Hippocampal formation (tissue), 2 donors: ENCODE measurements at regions not wholly inside any gene's neighbourhood (a gene's known extent, or its start where the extent isn't known, plus 50 kb on each side); places are given as distances from the start of the nearest gene placed in this dataset.

ENCODE experiments used
- DNase-seq, 2 donors: peaks; one replicate each; lab custom pipeline; 2025; lab: John Stamatoyannopoulos, UW

DNA sequence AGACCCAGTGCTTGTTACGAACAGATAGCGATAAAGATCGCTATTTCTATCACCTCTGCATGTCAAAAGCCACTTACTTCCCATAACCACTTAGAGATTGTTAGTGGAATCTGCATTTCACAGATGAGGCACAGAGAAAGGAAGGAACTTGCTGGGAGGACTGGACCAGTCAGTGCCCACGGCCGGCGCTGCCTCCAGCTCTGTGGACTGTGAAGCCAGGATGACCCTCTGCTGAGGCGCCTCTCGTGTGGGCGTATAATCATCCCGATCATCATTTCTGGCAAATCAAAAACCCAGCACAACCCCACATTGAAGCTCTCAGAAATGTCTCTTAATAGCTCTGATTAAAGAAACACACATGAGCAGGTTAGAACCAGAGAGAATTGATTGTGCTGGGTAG, 61.5 kb upstream of the ADRA2C start:
- DNase-seq = no peak

DNA sequence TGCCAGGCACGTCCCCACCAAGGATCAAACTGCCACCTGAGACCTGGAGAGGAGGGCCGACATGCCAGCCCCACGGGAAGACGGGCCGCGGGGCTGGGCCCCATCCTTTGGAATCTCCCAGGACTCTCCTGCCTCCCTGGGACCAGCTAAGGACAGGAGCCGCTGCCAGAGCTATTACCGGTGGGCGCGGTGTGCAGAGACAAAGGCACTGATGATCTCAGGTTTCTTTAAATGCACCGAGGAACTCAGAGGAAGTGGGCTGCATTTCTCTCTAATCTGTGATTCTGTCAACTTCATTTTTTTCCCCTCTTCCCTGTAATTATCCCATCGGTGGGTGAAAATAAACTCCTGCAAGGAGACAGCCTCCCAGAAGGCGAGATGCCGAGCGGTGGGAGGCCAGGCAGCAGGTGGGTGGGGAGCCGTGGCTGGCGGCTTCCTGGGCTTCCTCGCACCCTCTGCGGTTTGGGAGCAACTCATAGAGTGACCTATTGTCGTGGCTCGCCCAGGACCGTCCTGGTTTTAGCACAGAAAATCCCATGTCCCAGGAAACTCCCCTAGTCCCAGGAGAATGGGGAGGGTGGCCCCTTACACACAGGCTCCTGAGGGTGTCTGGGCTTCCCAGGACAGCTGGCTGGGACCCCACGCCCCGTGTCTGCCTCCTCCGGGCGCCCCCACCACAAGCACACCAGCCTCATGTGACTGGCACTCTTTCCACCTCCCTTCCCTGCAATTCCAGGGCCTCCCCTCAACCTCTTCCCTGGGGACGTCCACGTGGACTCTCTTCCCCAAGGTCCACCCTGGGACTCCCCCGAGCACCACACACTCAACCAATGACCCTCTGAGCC, 62.3 kb upstream of the ADRA2C start:
- DNase-seq = no peak

DNA sequence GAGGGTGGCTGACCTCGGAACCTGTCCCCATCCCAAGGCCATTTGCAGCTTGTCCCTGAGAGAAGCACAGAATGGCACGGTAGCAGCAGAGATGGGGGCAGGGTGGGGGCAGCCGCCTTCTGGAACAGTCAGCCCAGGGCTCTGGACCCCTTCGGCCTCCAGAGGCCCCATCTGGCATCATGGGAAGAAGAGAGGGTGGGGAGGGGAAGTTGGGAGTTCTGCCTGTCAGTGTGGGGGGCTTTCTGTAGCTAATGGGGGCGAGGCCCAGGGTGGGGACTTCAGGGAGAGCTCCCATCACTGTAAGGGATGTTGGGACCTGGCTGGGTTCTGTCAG, 62.9 kb upstream of the ADRA2C start:
- no peak for DNase-seq

DNA sequence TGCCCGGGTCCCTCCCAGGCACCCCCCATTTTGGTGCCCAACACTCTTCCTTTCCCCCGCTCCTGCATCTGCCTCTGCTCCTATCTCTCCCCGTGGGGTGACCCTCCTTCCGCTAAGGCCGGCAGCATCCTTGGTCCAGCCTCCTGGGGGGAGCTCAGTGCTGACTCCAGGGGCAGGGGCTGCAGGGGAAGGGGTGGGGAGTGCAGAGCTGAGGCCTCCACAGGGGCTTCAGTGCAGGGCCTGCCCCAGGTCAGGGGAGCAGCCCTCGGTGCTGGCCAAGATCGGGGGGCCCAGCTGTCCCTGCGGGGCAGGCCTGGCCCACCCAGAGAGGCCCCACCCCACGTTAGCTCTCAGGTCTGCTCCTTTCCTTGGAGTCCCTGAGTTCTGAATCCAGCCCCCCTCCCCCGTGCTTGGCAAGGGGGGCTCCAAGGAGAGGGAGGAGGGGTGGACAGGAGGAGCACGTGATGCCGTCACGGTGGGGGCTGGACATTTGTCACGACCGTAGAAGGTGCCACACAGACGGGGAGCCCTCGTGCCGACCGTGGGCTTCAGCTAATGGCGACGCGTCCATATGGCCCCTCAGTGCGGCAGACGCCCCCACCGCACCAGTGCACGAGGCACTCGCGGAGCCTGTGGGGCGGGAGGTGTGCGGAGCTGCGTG, 63.5 kb upstream of the ADRA2C start:
- no peak for DNase-seq

DNA sequence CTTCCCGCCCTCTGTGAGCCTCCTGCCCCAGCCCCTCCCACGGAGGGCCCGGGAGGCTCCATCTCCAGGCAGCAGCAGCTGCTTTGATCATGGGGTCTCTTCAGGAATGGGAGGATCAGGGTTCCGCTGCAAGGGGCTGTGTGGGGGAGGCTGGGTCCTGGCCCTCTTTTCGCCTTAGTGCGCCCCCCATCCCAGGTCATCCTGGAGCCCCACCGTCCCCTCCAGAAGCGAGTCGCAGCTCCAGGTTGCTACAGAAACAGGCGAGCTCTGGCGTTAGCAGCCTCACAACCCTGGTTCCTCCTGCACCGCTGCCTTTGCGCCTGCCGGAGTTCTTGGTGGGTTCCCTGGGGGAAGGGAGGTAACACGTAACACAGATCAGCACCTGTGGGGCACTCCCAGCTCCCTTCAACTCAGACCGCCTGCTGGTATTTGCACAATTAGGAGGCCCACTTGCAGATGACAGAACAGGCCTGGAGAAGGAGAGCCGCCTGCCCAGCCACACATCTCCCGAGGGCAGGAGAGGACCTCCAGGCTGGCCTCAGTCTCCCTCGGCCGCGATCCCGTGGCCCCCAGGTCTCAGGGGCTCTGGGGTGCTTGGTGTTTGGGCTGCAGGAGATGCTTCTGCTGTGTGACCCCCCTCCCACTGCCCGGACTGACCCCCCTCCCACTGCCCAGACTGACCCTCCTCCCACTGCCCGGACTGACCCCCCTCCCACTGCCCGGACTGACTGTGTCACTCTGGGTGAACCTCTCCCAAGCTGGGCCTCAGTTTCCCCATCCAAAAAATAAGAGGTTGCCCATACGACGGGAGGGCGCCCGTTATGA, 64.2 kb upstream of the ADRA2C start:
- no peak for DNase-seq

DNA sequence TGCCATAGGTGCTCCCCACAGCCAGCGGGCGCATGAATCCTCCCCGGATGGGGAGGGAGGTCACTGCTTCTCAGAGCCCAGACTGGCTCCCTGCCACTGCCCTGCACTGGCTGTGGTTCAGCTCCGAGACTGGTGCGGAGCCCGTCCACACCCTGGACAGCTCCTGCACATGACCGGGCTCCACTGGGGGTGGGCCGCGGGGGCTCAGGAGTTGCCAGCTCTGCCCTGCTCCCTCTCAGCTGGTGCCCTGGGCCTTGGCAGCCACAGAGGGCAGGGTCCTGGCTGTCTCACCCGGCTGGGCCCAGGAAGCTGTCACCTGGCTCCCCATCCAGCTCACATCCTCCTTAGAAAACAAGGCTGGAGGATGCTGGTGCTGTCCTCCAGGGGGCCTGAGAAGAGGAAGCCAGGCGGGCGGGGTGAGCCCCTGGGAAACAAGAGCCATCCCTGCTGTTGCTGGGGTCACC, 64.9 kb upstream of the ADRA2C start:
- DNase-seq = no peak

DNA sequence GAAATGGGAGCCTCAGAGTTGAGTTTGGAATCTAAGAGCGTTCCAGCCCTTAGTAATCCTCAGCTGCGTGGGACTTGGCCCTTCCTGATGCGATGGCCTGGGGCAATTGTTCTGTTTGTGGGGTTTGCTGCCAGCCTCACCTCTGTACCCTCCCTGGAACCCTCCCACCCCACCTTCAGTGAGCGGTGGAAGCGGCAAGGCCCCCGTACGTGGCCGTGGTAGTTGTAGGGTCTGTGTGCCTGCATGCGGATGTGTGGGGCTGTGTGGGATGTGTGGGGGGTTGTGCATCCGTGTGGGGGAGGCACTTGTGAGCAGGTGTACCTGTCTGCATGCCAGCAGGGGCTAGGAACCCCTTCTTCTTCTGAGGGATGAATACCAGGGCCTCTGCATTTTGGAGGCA, 65.4 kb upstream of the ADRA2C start:
- no peak for DNase-seq

DNA sequence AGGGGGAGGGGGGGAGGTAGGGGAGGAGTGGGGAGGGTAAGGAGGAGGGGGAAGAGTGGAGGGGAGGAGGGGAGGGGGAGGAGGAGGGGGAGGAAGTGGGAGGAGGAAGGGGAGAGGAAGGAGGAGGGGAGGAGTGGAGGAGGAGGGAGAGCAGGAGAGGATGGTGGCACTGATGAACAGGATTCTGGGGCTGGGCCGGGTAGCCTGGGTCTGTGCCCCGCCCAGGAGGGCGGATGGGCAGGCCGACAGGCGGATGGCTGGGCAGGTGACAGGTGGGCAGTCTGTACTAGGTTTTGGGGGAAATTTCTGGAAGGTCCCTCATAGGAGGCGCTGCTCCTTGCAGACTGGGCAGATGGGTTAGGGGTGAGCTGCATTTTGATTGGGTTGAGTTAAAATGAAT, 66.0 kb upstream of the ADRA2C start:
- no peak for DNase-seq

DNA sequence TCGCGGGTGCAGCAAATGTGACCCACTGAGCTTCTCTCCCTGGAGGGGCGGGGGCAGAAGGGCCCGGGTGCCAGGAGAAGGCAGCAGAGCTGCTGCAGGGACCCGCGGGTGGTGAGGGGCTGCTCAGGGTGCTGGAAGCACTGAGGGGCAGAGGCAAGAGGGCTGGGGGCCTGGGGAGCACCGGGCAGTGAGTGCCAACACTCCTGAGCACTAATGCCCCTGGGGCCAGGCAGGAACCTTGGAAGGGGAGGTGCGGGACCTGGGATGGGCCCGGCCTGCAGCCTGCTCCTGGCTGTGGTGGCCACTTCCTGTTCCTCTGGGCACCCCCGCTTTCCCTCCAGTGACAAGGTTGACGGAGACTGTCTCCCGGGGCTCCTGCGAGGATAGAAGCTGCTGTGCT, 66.5 kb upstream of the ADRA2C start:
- no peak for DNase-seq

DNA sequence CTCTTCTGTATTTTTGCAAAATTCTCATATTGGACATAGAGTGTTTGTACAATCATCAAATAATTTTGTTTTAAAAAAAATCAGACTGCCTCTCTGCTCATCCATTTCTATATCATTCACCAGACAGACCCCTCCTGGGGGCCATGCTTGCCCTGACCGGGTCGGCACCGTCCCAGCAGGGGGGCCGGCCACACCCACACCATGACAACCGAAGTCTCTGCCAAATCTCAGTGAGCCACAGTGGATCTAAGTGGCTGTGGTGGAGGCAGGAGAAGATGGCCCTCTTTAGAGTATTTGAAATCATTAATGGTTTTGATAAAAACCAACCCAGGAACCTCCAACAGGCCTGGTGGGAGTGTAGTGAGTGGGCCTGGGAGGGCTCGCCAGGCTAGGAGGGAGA, 66.9 kb upstream of the ADRA2C start:
- no peak for DNase-seq

DNA sequence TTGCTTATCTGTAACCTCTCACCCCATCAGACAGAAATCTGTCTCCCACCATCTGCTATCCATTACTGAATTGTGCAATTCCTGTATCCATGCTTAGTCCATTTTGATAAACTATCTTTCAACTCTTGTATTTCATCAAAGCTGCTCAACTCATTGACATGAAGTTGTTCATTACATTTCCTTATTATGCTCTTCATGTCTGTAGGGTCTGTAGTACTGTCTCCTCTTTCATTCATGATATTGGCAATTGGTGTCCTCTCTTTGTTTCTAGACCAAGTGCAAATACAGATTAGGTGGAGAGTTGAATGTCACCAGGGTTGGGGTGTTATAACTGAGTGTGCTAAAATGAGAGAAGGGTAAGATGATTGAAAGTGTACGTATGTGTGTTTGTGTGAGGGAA, 69.2 kb upstream of the ADRA2C start:
- no peak for DNase-seq

DNA sequence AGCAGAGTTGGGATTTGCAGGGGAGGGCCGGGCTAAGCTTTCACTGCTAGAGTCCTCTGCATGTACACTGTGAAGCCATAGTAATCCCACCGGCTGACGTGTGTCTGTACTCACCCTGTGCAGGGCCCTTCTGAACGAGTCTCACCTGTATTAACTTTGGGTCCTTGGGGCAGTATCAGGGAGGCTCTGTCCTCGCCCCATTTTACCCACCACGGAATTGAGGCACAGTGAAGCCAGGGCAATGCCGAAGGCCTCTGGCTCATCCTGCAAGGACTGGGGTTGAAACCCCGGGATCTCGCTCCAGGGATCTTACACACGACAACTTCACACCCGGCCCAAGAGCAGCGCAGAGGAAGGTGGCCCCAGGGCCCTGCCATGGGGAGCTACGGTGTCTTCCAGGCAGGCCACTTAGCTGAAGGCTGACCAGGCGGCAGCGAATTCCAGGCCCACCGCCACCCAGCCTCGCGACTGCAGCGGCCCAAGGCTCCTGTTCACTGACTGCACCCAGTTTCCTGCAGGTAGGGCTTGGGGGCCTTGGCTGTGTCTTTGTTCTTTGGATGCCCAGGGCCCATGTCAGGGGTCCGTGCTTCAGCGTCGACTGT, 75.5 kb upstream of the ADRA2C start:
- no peak for DNase-seq

DNA sequence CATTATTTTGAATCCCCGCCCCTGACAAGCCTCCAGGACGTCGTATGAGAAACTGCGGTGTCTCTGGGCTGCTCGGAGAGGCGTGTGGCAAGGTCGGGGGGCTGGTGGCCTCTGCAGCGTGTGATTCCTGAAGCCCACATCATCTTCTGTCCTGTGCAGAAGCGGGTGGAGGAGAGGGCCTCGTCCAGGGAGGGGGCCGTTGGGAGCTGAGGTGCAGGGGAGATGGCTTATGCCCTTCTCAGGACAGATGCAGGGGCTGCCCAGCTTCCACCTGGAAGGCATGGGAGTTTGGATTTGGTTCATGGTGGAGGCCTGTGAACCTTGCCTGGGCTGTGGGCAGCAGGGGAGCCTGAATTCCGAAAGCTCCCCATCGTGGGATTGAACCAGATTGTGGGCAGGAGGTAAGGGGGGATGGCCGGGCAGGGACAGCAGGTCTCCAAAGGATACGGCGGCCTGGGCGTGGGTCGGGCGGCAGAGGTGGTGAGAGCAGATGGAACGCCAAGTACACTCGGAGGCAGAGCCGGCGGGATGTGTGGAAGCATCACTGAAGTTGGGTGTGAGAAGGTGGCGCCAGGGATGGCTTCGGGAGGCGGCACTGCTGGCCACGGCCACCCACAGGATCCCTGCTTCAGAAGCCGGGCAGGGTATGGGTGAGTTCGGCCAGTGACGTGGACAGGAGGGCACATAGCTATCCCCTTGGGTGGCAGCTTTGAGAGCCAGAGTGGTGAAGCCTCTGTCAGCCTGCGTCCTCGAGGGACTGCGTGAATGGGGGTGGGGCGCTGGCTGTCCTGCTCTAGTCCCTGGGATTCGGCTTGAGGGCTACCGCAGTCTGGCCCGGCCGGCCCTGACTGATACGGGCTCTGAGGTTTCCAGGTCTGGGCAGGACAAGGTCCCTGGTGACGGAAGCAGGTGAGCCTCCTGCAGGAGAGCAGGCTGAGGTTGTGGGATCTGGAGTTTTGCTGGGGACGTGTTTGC, 76.3 kb upstream of the ADRA2C start:
- DNase-seq = no peak

DNA sequence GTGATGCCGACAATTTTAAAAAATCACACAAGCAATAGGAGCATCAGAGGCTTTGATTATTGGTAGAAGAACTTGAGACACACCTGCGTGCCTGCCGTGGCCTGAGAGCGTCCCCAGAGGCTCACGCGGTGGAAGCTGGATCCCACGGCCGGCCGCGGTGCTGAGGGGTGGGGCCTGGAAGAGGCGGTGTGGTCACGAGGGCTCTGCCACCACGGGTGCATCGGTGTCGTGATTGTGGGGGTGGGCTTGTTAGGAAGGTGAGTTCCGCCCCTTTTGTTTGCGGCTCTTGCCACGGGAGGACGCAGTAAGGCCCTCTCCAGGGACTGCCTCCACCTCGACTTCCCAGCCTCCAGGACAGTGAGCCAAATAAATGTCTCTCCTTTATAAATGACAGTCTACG, 77.2 kb upstream of the ADRA2C start:
- DNase-seq = no peak

DNA sequence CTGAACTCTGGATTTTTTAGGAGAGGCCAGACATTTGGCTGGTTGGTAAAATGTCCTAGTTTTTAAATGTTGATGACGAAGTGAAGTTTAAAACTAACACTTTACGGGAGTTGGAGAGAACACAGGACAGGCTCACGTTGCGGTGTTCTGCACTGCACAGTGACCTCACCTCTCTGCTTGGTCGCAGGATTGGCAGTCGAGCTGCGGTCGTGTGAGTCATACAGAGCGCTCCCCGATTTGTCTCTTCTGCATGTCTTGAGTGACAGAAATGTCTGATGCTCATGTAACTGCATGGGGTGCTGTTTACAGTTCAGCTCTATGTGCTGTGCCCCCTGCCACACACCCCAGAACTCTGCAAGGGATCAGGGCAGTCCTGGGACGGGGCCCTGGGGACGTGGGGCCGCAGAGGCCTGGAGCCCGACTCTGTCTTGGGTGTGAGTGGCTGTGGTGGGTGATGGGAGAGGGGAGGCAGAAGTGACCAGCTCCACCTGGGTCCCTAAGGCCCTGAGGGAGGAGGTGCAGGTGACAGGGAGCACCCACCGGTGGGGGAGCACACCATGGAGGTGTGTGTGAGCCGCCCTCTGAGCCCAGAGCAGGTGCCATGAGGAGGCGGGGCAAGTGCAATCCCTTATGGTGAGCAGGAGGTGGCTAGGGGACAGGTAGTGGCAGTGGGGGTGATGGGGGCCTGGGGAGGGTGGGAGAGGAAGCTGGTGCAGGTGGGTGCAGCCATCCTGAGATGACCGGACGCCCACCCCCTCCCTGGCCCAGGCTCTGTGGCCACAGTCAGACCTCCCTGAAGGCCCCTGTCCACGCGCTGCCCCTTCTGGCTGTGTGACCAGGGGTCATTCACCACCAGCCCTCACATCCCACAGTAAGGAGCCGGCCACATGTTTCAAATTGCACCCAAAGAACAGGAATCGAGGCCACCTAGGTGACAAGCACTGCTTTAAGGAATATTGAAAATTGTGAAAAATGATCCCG, 77.9 kb upstream of the ADRA2C start:
- DNase-seq = no peak

DNA sequence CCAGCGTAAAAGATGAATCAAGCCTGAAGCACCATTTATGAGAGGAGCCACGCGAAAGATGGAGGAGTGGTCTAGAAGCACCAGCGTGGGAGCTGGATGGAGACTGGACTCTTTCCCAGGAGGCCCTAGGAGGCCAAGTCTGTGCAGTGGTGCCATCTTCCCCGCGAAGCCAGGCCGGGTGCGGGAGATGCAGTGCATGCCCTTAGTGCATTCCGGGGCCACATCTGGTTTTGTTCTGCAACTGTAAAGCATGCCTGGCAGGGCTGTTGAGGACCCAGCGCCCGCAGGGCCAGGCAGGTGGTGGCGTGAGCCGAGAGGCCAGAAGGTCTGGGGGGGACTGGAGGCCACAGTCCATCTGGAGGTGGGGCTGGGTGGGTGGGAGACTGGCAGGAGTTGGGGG, 78.6 kb upstream of the ADRA2C start:
- DNase-seq = no peak

DNA sequence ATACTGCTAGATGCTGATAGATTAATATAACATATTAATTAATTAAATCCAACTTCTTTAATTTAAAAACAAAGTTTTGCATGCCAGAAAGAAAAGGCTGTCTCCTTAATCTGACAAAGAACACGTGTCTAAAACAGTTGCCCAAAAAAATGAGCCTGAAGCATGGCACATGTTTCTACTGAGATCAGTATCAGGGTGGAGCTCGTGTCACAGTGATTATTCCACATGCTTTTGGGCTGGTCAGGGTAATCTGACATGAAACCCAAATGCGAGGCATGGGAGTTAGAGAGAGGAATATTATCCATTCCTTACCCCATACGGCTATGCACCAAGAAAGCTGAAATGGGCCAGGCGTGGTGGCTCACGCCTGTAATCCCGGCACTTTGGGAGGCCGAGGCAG, 79.4 kb upstream of the ADRA2C start:
- no peak for DNase-seq

DNA sequence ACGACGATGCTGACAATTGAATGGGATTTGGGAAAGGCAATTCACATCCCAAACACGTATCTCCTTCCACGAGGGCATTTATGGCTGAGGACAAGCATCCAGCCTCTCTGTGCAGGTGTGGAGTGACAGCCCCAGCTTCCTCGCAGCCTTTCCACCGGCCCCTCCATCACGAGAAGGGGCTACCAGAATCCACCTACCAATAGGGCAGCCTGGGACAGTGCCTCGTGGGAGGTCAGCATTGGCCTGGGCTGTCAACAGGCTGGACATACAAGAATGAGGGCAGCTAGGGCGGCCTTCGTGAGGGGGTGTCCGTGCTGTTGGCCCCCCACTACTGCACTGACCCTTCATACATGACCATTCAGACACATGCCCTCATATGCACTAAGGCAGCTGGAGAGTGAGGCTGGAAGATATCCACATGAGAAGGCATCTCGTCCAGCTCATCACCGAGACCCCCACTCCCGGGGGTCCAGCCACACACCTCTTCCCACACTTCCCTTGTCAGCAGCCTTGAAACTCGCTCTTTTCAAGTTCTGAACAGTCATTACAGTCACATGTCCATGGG, 81.0 kb upstream of the ADRA2C start:
- no peak for DNase-seq

DNA sequence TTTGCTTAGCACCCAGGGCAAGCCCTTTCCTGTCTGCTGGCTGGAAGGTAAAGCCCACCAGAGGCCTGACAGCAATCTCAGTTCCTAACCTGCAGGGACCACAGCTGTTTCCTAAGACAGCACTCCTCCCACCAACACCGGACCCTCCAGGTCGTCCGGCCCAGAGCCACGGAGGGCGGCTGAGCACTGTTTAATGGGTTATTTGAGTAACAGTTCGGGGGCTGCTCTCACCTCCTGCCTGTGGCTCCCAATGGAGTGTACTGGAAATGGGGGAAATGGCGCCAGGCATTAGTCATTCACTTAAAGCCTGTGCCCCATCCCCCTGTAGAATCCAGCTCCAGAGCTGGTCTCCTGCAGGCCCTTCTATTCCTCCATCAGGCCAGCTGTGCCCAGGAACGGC, 81.6 kb upstream of the ADRA2C start:
- no peak for DNase-seq
